AG04449 (cell line): ENCODE measurements at regions not wholly inside any gene's neighbourhood (a gene's known extent, or its start where the extent isn't known, plus 50 kb on each side); places are given as distances from the start of the nearest gene placed in this dataset.
"Not testable (repeated sequence)": the region's sequence is repeated elsewhere in the genome, so short reads cannot be mapped to it uniquely, and the experiment has no call there.

Experiments used
- CTCF ChIA-PET: fragments of 350-600 bp; formaldehyde crosslinking; extraction: SDS; loops from one replicate; lab custom pipeline; 2021; ENCODE audit warnings: antibody characterized with exemption; lab: Yijun Ruan, JAX
- POLR2A ChIA-PET: fragments of 400-600, 350-600 bp; formaldehyde crosslinking; extraction: SDS; loops from one replicate; lab custom pipeline; 2020; ENCODE audit warnings: antibody characterized with exemption, inconsistent platforms; lab: Yijun Ruan, JAX
- DNase-seq: peaks from one replicate; pipeline ENCODE4 v3.0.0-alpha.2; 2010; ENCODE audit warnings: low read depth, low spot score
- H3K4me3 ChIP-seq: 2 replicates; pipeline ENCODE4 v1.5.1; 2011; ENCODE audit warnings: low read depth, mild to moderate bottlenecking, control low read depth, low read length
- CTCF ChIP-seq: IDR thresholded peaks from one replicate; pipeline ENCODE4 v1.5.1; 2011; ENCODE audit warnings: mild to moderate bottlenecking, moderate library complexity, low read length, control low read depth, inconsistent platforms; ENCODE audit not compliant: insufficient read depth; ENCODE audit errors: missing control alignments

- DNase-seq = no peak
- TF ChIP-seq CTCF = no peak
- H3K4me3 ChIP-seq = no peak overlapping the region
- POLR2A ChIA-PET = no interaction called here
- CTCF ChIA-PET = no interaction called here
These were observed 104.0 kb upstream of the ZEB1 start for GRCh38 chr10:31215052-31215451.

- ChIA-PET POLR2A (no interaction called here), CTCF (no interaction called here)
- no peak for DNase-seq
- no peak for TF ChIP-seq CTCF
- H3K4me3 ChIP-seq = no peak overlapping the region
These were observed 99.7 kb upstream of the ZEB1 start for GRCh38 chr10:31219306-31219705.

GRCh38 chr10:31228780-31229179, 90.2 kb upstream of the ZEB1 start:
- H3K4me3 ChIP-seq, DNase-seq, CTCF ChIA-PET, POLR2A ChIA-PET: not testable (repeated sequence)

- H3K4me3 ChIP-seq = no peak overlapping the region
- ChIA-PET CTCF (no interaction called here), POLR2A (no interaction called here)
- TF ChIP-seq CTCF = no peak
- DNase-seq = no peak
These were observed 79.1 kb upstream of the ZEB1 start for GRCh38 chr10:31239961-31240360.

GRCh38 chr10:31242902-31243301, 76.1 kb upstream of the ZEB1 start:
- POLR2A ChIA-PET = interaction anchor here (0.7 kb wide), 1 partner anchor 122 kb away, joined by 3 read pairs; no protein-coding TSS in a partner anchor
- H3K4me3 ChIP-seq = no peak overlapping the region
- peak; percentile 60 for DNase-seq
- CTCF ChIA-PET = no interaction called here
- no peak for TF ChIP-seq CTCF

GRCh38 chr10:31251118-31251517, 67.9 kb upstream of the ZEB1 start:
- CTCF ChIA-PET, POLR2A ChIA-PET, H3K4me3 ChIP-seq, DNase-seq: not testable (repeated sequence)

- TF ChIP-seq CTCF = no peak
- no peak overlapping the region for H3K4me3 ChIP-seq
- CTCF ChIA-PET = no interaction called here
- no peak for DNase-seq
- POLR2A ChIA-PET = no interaction called here
These were observed 65.8 kb upstream of the ZEB1 start for GRCh38 chr10:31253237-31253636.
